ENCODE measurements at regions not wholly inside any gene's neighbourhood (a gene's known extent, or its start where the extent isn't known, plus 50 kb on each side); places are given as distances from the start of the nearest gene placed in this dataset.
"Not testable (repeated sequence)": the region's sequence is repeated elsewhere in the genome, so short reads cannot be mapped to it uniquely, and the experiment has no call there.

DNA sequence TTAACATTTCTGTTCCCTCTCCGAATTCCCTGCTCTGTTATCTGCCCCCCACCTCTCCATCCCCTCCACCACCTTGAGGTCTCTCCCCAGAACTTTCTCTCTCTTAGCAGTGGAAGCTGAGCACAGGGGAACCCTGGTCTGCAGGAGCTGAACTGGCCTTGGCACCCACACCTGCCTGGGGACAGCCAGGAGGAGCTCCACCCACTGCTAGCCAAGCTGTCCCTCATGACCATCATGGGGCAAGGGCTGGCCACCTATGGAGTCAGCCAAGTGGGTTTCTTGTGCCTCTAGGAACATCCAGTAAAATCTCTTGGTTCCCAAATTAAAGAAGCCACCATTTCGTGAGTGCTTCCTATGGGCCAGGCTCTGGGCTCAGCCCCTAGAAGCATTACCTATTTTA is 276.4 kb upstream of the TLE3 start:
- WGBS, result 88% methylated on average over 2 of the region's 2 CpGs

DNA sequence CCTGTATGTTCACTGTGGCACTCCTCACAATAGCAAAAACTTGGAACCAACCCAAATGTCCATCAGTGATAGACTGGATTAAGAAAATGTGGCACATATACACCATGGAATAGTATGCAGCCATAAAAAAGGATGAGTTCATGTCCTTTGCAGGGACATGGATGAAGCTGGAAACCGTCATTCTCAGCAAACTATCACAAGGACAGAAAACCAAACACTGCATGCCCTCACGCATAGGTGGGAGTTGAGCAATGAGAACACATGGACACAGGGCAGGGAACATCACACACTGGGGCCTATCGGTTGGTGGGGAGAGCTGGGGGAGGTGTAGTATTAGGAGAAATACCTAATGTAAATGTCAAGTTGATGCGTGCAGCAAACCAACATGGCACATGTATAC is 275.7 kb upstream of the TLE3 start:
- H3K36me3 ChIP-seq (ENCODE audit: insufficient read depth, low read length); H3K9ac ChIP-seq (ENCODE audit: low read depth, low read length); H3K9me3 ChIP-seq (ENCODE audit: insufficient read depth, low read depth, low read length); H3K4me3 ChIP-seq (ENCODE audit: low read length); H3K27ac ChIP-seq (ENCODE audit: low read depth, low read length); H3K27me3 ChIP-seq (ENCODE audit: insufficient read depth, low read length): not testable (repeated sequence)
- peaks cover 17% of the 10 kb centered on the region for H3K4me1 ChIP-seq (ENCODE audit: insufficient read depth, low read length)
- 100% methylated on average over 4 of the region's 4 CpGs for WGBS

More for the DNA sequence above, 276.4 kb upstream of the TLE3 start:
- H3K9me3 ChIP-seq (ENCODE audit: insufficient read depth, low read depth, low read length), result no peaks in the 10 kb centered on the region
- no peak overlapping the region for H3K27ac ChIP-seq (ENCODE audit: low read depth, low read length)
- peaks cover 18% of the 10 kb centered on the region for H3K4me1 ChIP-seq (ENCODE audit: insufficient read depth, low read length)
- no peak overlapping the region for H3K4me3 ChIP-seq (ENCODE audit: low read length)
- no peak overlapping the region for H3K9ac ChIP-seq (ENCODE audit: low read depth, low read length)
- H3K27me3 ChIP-seq (ENCODE audit: insufficient read depth, low read length), result peaks cover 8% of the 10 kb centered on the region
- no peaks in the 10 kb centered on the region for H3K36me3 ChIP-seq (ENCODE audit: insufficient read depth, low read length)

DNA sequence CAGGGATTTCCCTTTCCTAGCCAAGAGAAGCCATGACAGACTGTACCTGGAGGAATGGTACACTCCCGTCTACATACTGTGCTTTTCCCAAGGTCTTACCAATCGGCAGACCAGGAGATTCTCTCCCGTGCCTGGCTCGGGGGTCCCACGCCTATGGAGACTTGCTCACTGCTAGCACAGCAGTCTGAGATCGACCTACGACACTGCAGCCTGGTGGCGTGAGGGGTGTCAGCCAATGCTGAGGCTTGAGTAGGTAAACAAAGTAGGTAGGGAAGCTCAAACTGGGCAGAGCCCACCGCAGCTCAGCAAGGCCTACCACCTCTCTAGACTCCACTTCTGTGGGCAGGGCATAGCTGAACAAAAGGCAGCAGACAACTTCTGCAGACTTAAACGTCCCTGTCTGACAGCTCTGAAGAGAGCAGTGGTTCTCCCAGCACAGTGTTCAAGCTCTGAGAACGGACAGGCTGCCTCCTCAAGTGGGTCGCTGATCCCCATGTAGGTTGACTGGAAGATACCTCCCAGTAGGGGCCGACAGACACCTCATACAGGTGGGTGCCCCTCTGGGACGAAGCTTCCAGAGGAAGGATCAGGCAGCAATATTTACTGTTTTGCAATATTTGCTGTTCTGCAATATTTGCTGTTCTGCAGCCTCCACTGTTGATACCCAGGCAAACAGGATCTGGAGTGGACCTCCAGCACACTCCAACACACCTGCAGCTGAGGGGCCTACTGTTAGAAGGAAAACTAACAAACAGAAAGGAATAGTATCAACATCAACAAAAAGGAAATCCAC is 270.4 kb upstream of the TLE3 start:
- not testable (repeated sequence) for H3K27me3 ChIP-seq (ENCODE audit: insufficient read depth, low read length); H3K27ac ChIP-seq (ENCODE audit: low read depth, low read length); H3K4me3 ChIP-seq (ENCODE audit: low read length); H3K36me3 ChIP-seq (ENCODE audit: insufficient read depth, low read length); H3K9ac ChIP-seq (ENCODE audit: low read depth, low read length); H3K4me1 ChIP-seq (ENCODE audit: insufficient read depth, low read length); H3K9me3 ChIP-seq (ENCODE audit: insufficient read depth, low read depth, low read length)
- 82% methylated on average over 14 of the region's 14 CpGs for WGBS

DNA sequence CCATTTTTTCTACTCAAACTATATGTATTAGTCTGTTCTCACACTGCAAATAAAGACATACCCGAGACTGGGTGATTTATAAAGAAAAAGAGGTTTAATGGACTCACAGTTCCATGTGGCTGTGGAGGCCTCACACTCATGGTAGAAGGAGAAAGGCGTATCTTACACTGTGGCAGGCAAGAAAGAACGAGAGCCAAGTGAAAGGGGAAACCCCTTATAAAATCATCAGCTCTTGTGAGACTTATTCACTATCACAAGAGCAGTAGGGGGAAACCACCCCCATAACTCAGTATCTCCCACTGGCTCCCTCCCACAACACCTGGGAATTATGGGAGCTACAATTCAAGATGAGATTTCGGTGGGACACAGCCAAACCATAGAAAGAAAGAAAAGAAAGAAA is 266.3 kb upstream of the TLE3 start:
- not testable (repeated sequence) for H3K4me3 ChIP-seq (ENCODE audit: low read length); H3K9ac ChIP-seq (ENCODE audit: low read depth, low read length); H3K27ac ChIP-seq (ENCODE audit: low read depth, low read length); H3K27me3 ChIP-seq (ENCODE audit: insufficient read depth, low read length); H3K36me3 ChIP-seq (ENCODE audit: insufficient read depth, low read length); H3K4me1 ChIP-seq (ENCODE audit: insufficient read depth, low read length); H3K9me3 ChIP-seq (ENCODE audit: insufficient read depth, low read depth, low read length)
- WGBS, result 88% methylated on average over 3 of the region's 4 CpGs

DNA sequence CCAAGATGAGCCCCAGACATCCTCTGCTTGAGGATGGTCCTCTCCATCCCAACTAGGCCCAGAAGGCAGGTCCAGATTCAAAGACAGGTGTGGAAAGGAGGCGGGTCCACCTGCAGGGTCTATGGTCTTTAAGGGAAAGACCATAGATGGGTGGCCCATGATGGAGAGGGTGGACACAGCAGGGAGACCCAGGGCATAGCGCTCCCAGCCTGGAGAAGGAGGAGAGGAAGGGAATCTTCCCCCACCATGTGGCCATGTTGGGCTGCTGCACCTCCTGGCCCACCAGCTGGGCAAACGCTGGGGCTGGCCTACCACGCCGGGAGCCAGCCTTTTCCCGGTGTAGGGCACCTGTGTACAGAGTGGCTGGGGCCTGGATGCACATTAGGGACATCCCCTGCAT is 265.2 kb upstream of the TLE3 start:
- H3K27me3 ChIP-seq (ENCODE audit: insufficient read depth, low read length), result no peaks in the 10 kb centered on the region
- no peak overlapping the region for H3K9ac ChIP-seq (ENCODE audit: low read depth, low read length)
- H3K36me3 ChIP-seq (ENCODE audit: insufficient read depth, low read length), result no peaks in the 10 kb centered on the region
- H3K27ac ChIP-seq (ENCODE audit: low read depth, low read length), result no peak overlapping the region
- H3K9me3 ChIP-seq (ENCODE audit: insufficient read depth, low read depth, low read length), result no peaks in the 10 kb centered on the region
- no peak overlapping the region for H3K4me3 ChIP-seq (ENCODE audit: low read length)
- H3K4me1 ChIP-seq (ENCODE audit: insufficient read depth, low read length), result no peaks in the 10 kb centered on the region
- WGBS, result 34% methylated on average over 6 of the region's 6 CpGs

DNA sequence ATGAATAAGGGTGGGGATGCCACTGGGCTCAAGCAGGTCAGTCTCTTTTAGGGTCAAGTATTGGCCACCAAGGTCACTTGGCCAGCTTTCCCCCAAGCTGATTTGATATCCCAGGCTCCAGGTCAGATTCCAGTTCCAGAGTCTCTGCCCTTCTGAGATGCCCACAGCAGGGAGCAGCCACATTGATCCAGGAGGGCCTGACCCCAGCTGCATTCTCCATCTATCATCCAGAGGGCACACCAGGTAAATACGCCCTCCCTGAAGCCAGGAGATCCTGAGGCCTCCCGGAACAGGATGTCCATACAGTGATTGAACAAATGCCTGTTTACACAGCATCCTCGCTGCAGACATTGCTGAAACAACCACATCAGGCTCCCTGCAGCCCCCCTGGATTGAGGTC is 264.6 kb upstream of the TLE3 start:
- Histone ChIP-seq H3K9ac (ENCODE audit: low read depth, low read length) (no peak overlapping the region), H3K4me1 (ENCODE audit: insufficient read depth, low read length) (no peaks in the 10 kb centered on the region), H3K9me3 (ENCODE audit: insufficient read depth, low read depth, low read length) (no peaks in the 10 kb centered on the region), H3K27ac (ENCODE audit: low read depth, low read length) (no peak overlapping the region), H3K36me3 (ENCODE audit: insufficient read depth, low read length) (no peaks in the 10 kb centered on the region), H3K4me3 (ENCODE audit: low read length) (no peak overlapping the region), H3K27me3 (ENCODE audit: insufficient read depth, low read length) (no peaks in the 10 kb centered on the region)
- WGBS, result 56% methylated on average over 3 of the region's 3 CpGs

DNA sequence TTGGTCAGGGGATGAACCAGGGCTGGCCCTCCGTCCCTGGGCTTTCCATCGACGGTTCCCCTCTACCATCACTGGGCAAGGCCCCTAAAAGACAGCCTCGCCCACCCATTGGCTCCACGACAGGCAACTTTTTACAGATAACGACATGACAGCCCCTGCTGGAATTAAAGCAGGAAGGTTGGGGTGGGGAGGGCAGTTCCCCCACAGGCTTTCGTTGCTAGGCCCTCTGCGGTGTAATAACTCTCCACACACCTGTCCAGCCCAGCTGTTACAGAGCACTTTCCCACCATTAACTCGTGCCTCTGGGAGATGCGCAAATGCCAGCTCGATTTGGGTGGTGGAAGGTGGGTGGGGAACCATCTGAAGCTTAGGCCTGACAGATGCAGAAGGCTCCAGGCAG is 264.2 kb upstream of the TLE3 start:
- Histone ChIP-seq H3K36me3 (ENCODE audit: insufficient read depth, low read length) (no peaks in the 10 kb centered on the region), H3K9me3 (ENCODE audit: insufficient read depth, low read depth, low read length) (no peaks in the 10 kb centered on the region), H3K4me1 (ENCODE audit: insufficient read depth, low read length) (no peaks in the 10 kb centered on the region), H3K27me3 (ENCODE audit: insufficient read depth, low read length) (no peaks in the 10 kb centered on the region), H3K27ac (ENCODE audit: low read depth, low read length) (no peak overlapping the region), H3K4me3 (ENCODE audit: low read length) (no peak overlapping the region), H3K9ac (ENCODE audit: low read depth, low read length) (no peak overlapping the region)
- WGBS, result 94% methylated on average over 10 of the region's 11 CpGs

DNA sequence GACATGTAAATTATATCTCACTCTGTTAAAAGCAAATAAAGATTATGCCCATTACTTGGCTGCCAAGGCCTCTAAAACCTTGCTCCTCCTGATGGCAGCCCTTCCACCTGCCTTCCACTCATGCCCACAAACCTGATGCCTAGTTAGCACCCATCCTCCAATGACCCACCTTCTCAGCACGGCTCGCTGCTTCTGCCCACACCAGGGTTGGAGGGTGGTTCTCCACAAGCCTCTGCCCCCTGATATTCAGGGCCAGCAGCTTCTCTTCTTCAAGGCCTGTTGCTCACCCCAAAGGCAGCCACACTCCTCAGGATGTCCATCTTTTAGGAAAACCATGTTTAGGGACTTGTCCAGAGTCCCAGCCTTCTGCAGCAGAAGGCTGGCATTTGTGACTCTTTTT is 263.4 kb upstream of the TLE3 start:
- Histone ChIP-seq H3K9ac (ENCODE audit: low read depth, low read length) (no peak overlapping the region), H3K27ac (ENCODE audit: low read depth, low read length) (no peak overlapping the region), H3K4me3 (ENCODE audit: low read length) (no peak overlapping the region), H3K9me3 (ENCODE audit: insufficient read depth, low read depth, low read length) (no peaks in the 10 kb centered on the region), H3K36me3 (ENCODE audit: insufficient read depth, low read length) (no peaks in the 10 kb centered on the region), H3K4me1 (ENCODE audit: insufficient read depth, low read length) (no peaks in the 10 kb centered on the region), H3K27me3 (ENCODE audit: insufficient read depth, low read length) (no peaks in the 10 kb centered on the region)
- WGBS, result 95% methylated on average over 2 of the region's 2 CpGs

DNA sequence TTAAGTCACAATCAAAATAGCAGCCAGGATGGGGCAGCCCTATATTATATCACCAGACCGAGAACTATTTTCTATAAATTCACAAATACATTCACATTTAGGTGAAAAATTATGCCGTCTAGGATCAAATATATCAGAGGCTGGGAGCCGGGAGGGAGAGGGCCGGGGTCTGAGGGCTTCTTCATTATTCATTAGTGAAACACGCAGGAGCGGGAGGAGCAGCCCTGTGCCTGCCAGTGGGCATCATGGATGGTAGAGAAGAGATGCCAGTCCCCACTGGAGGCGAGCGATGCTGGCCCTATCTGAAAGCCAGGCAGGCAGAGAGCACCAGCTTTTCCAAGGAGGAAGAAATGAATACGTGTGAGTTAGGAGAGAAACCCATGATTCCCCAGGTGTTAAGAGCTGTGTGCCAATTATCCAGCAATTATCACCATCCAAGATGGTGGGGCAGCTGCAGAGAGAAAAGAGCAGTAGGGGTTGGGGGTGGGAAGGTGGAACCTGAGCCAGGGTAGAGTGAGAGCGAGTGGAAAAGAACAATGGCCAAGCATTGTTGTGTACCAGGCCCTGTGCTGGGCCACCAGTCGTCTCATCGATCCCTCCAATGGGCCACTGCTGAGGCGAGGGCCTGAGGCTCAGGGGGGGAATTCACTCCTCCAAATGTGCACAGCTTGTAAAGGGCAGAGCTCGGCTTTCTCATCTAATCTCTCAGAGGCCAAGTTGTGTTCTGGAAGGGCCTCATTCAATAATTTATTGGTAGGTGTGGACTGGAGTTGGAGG is 261.3 kb upstream of the TLE3 start:
- H3K4me3 ChIP-seq (ENCODE audit: low read length), result no peak overlapping the region
- 90% methylated on average over 14 of the region's 14 CpGs for WGBS
- H3K4me1 ChIP-seq (ENCODE audit: insufficient read depth, low read length), result no peaks in the 10 kb centered on the region
- H3K27ac ChIP-seq (ENCODE audit: low read depth, low read length), result no peak overlapping the region
- H3K27me3 ChIP-seq (ENCODE audit: insufficient read depth, low read length), result no peaks in the 10 kb centered on the region
- H3K9ac ChIP-seq (ENCODE audit: low read depth, low read length), result no peak overlapping the region
- H3K36me3 ChIP-seq (ENCODE audit: insufficient read depth, low read length), result no peaks in the 10 kb centered on the region
- H3K9me3 ChIP-seq (ENCODE audit: insufficient read depth, low read depth, low read length), result no peaks in the 10 kb centered on the region

DNA sequence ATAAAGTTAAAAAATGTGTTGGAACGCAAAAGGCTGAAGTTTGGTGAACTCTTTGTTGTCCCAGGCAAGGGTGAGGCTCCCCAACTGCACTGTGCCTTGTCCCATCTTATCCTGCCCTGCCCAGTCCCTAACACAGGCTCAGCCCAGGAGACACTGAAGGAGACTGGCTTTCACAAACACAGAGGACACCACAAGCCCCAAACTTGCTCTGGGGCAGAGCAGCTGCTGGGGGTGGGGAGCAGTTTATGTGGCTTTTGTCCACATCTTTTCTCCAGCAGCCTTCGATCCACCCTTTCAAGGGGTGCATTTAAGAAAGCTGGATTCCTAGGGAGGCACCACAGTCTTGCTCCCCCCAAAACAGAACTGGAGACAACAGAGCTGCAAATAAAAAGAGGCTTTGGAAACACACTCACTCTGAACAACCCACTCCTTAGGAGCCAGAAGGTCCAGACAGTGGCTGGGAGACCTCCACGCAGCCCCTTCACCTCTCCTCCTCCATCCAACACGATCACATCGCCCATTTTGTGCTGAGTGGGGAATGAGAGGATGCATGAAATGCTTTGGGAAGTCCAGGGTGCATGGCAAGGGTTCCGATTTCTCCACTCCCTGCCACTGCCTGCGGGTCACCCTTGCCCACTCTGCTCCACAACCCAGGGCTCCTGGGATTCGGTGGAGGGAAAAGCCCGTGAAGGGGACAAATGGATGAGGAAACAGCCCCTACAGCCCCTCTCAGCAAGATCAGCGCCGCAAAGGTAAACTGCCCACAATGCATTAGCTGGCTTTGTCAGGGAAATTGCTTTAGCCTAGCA is 260.5 kb upstream of the TLE3 start:
- no peaks in the 10 kb centered on the region for H3K27me3 ChIP-seq (ENCODE audit: insufficient read depth, low read length)

DNA sequence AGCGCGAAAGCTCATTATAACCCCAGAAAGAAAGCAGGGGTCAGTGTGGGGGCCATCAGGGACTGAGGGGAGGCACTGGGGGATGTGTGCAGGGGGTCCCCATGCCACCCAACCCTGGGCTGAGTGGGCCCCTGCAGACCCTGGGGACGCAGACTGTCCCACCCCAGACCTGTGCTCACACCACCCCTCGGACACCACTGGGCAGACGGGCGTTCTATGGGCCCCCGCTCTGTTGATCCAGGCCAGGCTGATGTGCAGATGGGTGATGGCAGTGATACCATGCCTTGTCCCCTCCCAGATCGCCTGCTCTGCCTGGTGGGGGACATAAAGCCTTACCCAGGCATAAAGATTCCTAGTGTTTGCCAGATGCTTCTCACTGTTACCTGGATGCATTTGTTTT is 259.7 kb upstream of the TLE3 start:
- 92% methylated on average over 8 of the region's 8 CpGs for WGBS
- no peaks in the 10 kb centered on the region for H3K4me1 ChIP-seq (ENCODE audit: insufficient read depth, low read length)
- H3K4me3 ChIP-seq (ENCODE audit: low read length), result no peak overlapping the region
- H3K36me3 ChIP-seq (ENCODE audit: insufficient read depth, low read length), result no peaks in the 10 kb centered on the region
- H3K9ac ChIP-seq (ENCODE audit: low read depth, low read length), result no peak overlapping the region
- no peaks in the 10 kb centered on the region for H3K9me3 ChIP-seq (ENCODE audit: insufficient read depth, low read depth, low read length)
- H3K27ac ChIP-seq (ENCODE audit: low read depth, low read length), result no peak overlapping the region
- no peaks in the 10 kb centered on the region for H3K27me3 ChIP-seq (ENCODE audit: insufficient read depth, low read length)

More for the DNA sequence above, 260.5 kb upstream of the TLE3 start:
- WGBS, result 93% methylated on average over 8 of the region's 11 CpGs
- Histone ChIP-seq H3K4me1 (ENCODE audit: insufficient read depth, low read length) (no peaks in the 10 kb centered on the region), H3K36me3 (ENCODE audit: insufficient read depth, low read length) (no peaks in the 10 kb centered on the region), H3K4me3 (ENCODE audit: low read length) (no peak overlapping the region), H3K9ac (ENCODE audit: low read depth, low read length) (no peak overlapping the region), H3K9me3 (ENCODE audit: insufficient read depth, low read depth, low read length) (no peaks in the 10 kb centered on the region), H3K27ac (ENCODE audit: low read depth, low read length) (no peak overlapping the region)
